NT2/D1 (cell line): ENCODE measurements at regions not wholly inside any gene's neighbourhood (a gene's known extent, or its start where the extent isn't known, plus 50 kb on each side); places are given as distances from the start of the nearest gene placed in this dataset.

Experiments used
- SUZ12 ChIP-seq: IDR thresholded peaks from 2 replicates; pipeline ENCODE4 v1.6.1; 2011; ENCODE audit not compliant: insufficient read length, insufficient read depth; ENCODE audit errors: extremely low read depth
- YY1 ChIP-seq: IDR thresholded peaks from 2 replicates; pipeline ENCODE4 v1.6.1; 2011; ENCODE audit not compliant: insufficient read length, insufficient read depth
- ZNF274 ChIP-seq: IDR thresholded peaks from 2 replicates; pipeline ENCODE4 v1.6.1; 2011; ENCODE audit warnings: mild to moderate bottlenecking, low read depth, low read length

DNA sequence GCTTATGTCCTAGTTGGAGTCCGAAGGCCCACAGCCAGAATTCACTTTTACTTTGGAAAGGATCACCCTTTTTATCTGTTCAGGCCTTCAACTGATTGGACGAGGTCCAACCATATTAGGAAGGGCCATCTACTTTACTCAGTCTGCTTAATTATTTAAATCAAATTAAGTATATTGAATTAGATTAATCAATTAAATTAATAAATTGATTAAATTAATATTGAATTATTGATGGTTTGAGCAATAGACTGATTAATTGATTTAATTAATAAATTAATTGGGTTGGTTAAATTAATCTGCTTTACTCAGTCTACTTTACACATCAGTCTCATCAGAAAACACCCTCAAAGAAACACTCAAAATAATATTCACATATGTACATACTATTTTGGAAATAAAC, 816.9 kb upstream of the POT1 start:
- TF ChIP-seq ZNF274 (no peak), YY1 (no peak), SUZ12 (no peak)
